GM21390 (cell line): ENCODE measurements at regions not wholly inside any gene's neighbourhood (a gene's known extent, or its start where the extent isn't known, plus 50 kb on each side); places are given as distances from the start of the nearest gene placed in this dataset.

ENCODE experiments used
- ATAC-seq: cut with Tn5 transposase; IDR thresholded peaks from one replicate; pipeline ENCODE4 v1.9.1; 2021; ENCODE audit not compliant: unreplicated experiment

GRCh38 chr15:98582900-98583554 lies 65.3 kb upstream of the IGF1R start:
- no peak for ATAC-seq

DNA sequence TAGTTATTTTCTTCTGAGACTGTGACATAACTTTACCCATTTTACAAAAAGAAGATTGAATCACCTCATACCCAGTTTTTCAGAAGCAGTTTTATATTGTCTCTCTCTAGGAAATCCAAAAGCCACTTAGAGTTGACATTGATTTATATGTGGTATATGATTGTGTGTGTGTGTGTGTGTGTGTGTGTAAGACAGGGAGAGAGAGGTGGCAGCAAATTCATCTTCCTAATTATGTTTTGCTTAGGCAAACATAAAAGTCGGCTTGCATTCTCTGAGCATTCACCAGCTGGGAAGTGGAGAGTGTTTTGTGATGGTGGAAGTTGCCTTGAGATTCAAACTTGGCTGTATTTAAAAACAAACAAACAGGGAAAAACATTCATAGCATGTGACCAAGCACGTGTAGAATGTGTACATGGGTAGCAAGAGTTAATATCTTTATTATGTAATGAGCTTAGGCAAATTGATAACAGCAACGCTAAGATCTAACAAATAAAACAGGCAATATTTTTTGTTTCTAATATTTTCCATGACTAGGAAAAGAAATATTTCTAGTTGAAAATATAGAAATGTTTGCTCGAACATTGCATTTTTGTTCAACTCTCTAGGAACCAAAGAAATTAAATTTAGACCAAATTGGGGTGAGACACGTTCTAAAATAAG lies 64.4 kb upstream of the IGF1R start:
- ATAC-seq = no peak

DNA sequence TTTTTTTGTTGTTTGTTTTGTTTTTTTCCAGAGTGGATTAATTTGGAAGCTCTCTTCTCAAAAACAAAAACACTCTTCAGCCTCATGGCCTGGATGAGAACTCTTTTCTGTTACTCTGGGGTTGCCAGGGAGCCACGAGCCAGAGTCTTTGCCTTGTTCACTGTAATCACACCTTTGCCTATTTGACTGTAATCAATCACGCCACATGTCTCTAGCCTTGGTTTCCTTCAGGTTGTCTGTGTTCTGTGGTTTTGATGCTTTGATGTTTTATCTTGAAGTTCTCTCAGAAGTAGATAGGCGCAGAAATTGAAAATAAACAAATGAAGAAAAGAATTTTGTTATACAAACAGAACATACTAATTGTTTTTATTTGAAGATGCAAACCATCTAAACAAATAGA lies 62.3 kb upstream of the IGF1R start:
- ATAC-seq = no peak

DNA sequence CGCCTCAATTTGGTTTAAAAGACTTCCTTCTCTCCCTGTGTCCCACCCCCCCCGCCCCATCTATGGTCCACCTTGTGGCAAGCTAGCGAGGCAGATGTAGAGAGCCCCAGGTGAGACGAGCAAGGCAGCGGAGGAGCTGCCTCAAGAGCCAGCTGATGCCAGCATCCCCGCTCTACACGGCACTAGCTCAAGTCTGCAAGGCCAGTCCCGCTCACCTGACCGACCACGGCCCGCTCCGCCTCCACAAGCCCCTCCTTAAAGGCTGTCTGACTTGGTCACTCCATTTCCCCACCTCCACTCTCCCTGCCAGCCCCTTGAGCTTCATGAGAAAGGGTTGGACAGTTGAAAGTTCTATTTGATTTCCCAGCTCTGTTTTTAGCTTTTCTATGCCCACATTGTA lies 56.2 kb upstream of the IGF1R start:
- ATAC-seq = no peak

- ATAC-seq = no peak
Observed at GRCh38 chr15:98596131-98596530, 52.2 kb upstream of the IGF1R start.

- ATAC-seq = no peak
Observed at GRCh38 chr15:98596885-98597392, 51.4 kb upstream of the IGF1R start.

DNA sequence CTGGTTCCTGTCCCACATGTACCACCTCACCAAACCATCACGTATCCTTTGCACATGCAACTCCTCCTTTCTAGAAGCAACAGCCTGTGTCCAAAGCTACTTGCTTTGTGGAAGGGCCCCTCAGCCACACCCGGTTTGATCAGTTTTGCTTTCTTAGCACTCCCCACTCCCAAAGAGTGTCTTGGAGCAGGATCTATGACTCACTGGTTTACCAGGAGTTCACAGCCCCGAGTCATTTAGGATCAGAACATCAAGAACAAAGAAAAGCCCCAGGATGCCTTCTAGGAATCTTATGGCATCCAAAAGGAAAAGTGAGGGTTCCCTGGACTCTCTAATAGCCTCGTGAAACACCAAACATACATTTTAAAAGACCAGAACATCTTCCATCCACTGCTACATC lies 50.7 kb upstream of the IGF1R start:
- no peak for ATAC-seq
